IMR-90 (cell line): ENCODE measurements at regions not wholly inside any gene's neighbourhood (a gene's known extent, or its start where the extent isn't known, plus 50 kb on each side); places are given as distances from the start of the nearest gene placed in this dataset.

Source experiments
- ATAC-seq: fragments of 200-7000 bp; cut with Tn5 transposase; 2 replicates; pipeline ENCODE4 v1.9.1; 2020; ENCODE audit warnings: low read depth, mild to moderate bottlenecking, moderate library complexity
- BruUV-seq: library from RNA; stranded (reverse); fragments of 400-500 nt; replicated peaks from 2 replicates; lab custom pipeline; 2021; lab: Mats Ljungman, UMichigan
- CTCF ChIA-PET: fragments of 300-600 bp; formaldehyde crosslinking; extraction: SDS; loops from one replicate; lab custom pipeline; 2021; ENCODE audit warnings: antibody characterized with exemption; lab: Yijun Ruan, JAX
- POLR2A ChIA-PET: fragments of 300-600 bp; sonication (Branson Sonifier 250); formaldehyde crosslinking; loops from one replicate; lab custom pipeline; 2022; ENCODE audit warnings: antibody characterized with exemption; ENCODE audit not compliant: unreplicated experiment; lab: Charles Lee
- DNase-seq: peaks from one replicate; pipeline ENCODE4 v3.0.0; 2013
- H2AFZ ChIP-seq: replicated peaks from 2 replicates; pipeline ENCODE3; 2013; ENCODE audit warnings: low read length, mild to moderate bottlenecking; ENCODE audit not compliant: poor library complexity
- H2AK5ac ChIP-seq: 2 replicates; pipeline ENCODE4 v1.6.1; 2013; ENCODE audit warnings: low read depth, low read length, inconsistent platforms
- H2AK9ac ChIP-seq: replicated peaks from 2 replicates; pipeline ENCODE3; 2013; ENCODE audit warnings: mild to moderate bottlenecking, low read depth, low read length, moderate library complexity; ENCODE audit not compliant: poor library complexity
- H2BK120ac ChIP-seq: 2 replicates; pipeline ENCODE4 v1.6.1; 2013; ENCODE audit warnings: low read depth, low read length, inconsistent platforms
- H2BK15ac ChIP-seq: 3 replicates; pipeline ENCODE4 v1.6.1; 2013; ENCODE audit warnings: low read depth, low read length, inconsistent platforms
- H2BK20ac ChIP-seq: 2 replicates; pipeline ENCODE4 v1.6.1; 2013; ENCODE audit warnings: low read depth, mild to moderate bottlenecking, inconsistent platforms, low read length, moderate library complexity
- H2BK5ac ChIP-seq: 2 replicates; pipeline ENCODE4 v1.6.1; 2013; ENCODE audit warnings: mild to moderate bottlenecking, low read depth, low read length, inconsistent platforms; ENCODE audit not compliant: poor library complexity, severe bottlenecking
- H3K14ac ChIP-seq: replicated peaks from 2 replicates; pipeline ENCODE4 v1.6.1; 2013; ENCODE audit warnings: low read depth, low read length, inconsistent platforms
- H3K18ac ChIP-seq: 2 replicates; pipeline ENCODE4 v1.6.1; 2013; ENCODE audit warnings: low read depth, low read length, control low read depth
- H3K23ac ChIP-seq: 2 replicates; pipeline ENCODE4 v1.6.1; 2013; ENCODE audit warnings: low read depth, low read length, inconsistent platforms
- H3K27ac ChIP-seq: 2 replicates; pipeline ENCODE4 v1.5.1; 2013; ENCODE audit warnings: mild to moderate bottlenecking, control low read depth, low read length; ENCODE audit not compliant: insufficient read depth
- H3K27me3 ChIP-seq: 2 replicates; pipeline ENCODE4 v1.6.1; 2013; ENCODE audit warnings: low read length; ENCODE audit not compliant: control insufficient read depth, insufficient read depth
- H3K36me3 ChIP-seq: 2 replicates; pipeline ENCODE4 v1.6.1; 2013; ENCODE audit warnings: low read length, mixed read lengths; ENCODE audit not compliant: control insufficient read depth, insufficient read depth
- H3K4ac ChIP-seq: 2 replicates; pipeline ENCODE4 v1.6.1; 2013; ENCODE audit warnings: low read depth, low read length, inconsistent platforms
- H3K4me1 ChIP-seq: 2 replicates; pipeline ENCODE4 v1.6.1; 2013; ENCODE audit warnings: low read length, mixed read lengths; ENCODE audit not compliant: control insufficient read depth, insufficient read depth
- H3K4me2 ChIP-seq: 2 replicates; pipeline ENCODE4 v1.6.1; 2013; ENCODE audit warnings: low read depth, mild to moderate bottlenecking, control low read depth, low read length, moderate library complexity
- H3K4me3 ChIP-seq: 2 replicates; pipeline ENCODE4 v1.5.1; 2013; ENCODE audit warnings: low read depth, mild to moderate bottlenecking, control low read depth, low read length, moderate library complexity; ENCODE audit not compliant: insufficient read depth
- H3K56ac ChIP-seq: 2 replicates; pipeline ENCODE4 v1.6.1; 2013; ENCODE audit warnings: low read length, inconsistent platforms; ENCODE audit not compliant: insufficient read depth; ENCODE audit errors: extremely low read depth
- H3K79me1 ChIP-seq, 2 experiments: 2 replicates each; pipeline ENCODE4 v1.6.1; 2013; ENCODE audit warnings: low read length in 2 of 2, inconsistent platforms in 1 of 2, low read depth in 1 of 2
- H3K9ac ChIP-seq: 2 replicates; pipeline ENCODE4 v1.6.1; 2013; ENCODE audit warnings: low read depth, low read length, control low read depth
- H3K9me1 ChIP-seq: 2 replicates; pipeline ENCODE4 v1.6.1; 2013; ENCODE audit warnings: low read length, inconsistent platforms; ENCODE audit not compliant: insufficient read depth
- H3K9me3 ChIP-seq: 2 replicates; pipeline ENCODE4 v1.6.1; 2013; ENCODE audit warnings: low read length; ENCODE audit not compliant: control insufficient read depth, insufficient read depth
- H4K20me1 ChIP-seq: 2 replicates; pipeline ENCODE4 v1.6.1; 2013; ENCODE audit warnings: low read length, inconsistent platforms; ENCODE audit not compliant: insufficient read depth
- H4K5ac ChIP-seq: 2 replicates; pipeline ENCODE4 v1.6.1; 2013; ENCODE audit warnings: mild to moderate bottlenecking, low read depth, low read length, control low read depth
- H4K8ac ChIP-seq, 2 experiments: 2 replicates each; pipeline ENCODE4 v1.6.1; 2013; ENCODE audit warnings: low read depth in 2 of 2, low read length in 2 of 2, control low read depth in 1 of 2, inconsistent platforms in 1 of 2
- H4K91ac ChIP-seq: 2 replicates; pipeline ENCODE4 v1.6.1; 2013; ENCODE audit warnings: low read depth, low read length, inconsistent platforms; ENCODE audit not compliant: insufficient read depth
- BHLHE40 ChIP-seq: fragments of 150-350 bp; IDR thresholded peaks from 2 replicates; pipeline ENCODE4 v1.6.1; 2016; ENCODE audit warnings: mild to moderate bottlenecking, low read depth, low read length
- CEBPB ChIP-seq: IDR thresholded peaks from 2 replicates; pipeline ENCODE4 v1.6.1; 2012; ENCODE audit warnings: low read depth, low read length, improper control_type of control experiment
- CHD1 ChIP-seq: IDR thresholded peaks from 2 replicates; pipeline ENCODE4 v1.6.1; 2012; ENCODE audit warnings: low read depth, low read length, improper control_type of control experiment
- CTCF ChIP-seq: conservative IDR thresholded peaks from 2 replicates; pipeline ENCODE4 v1.5.1; 2012; ENCODE audit warnings: mild to moderate bottlenecking, low read depth, low read length, improper control_type of control experiment
- ELK1 ChIP-seq: fragments of 150-350 bp; IDR thresholded peaks from 2 replicates; pipeline ENCODE4 v1.6.1; 2016; ENCODE audit warnings: low read depth, mild to moderate bottlenecking, low read length, moderate library complexity, borderline replicate concordance
- FOS ChIP-seq: fragments of 150-350 bp; IDR thresholded peaks from 2 replicates; pipeline ENCODE4 v1.6.1; 2016; ENCODE audit warnings: low read depth, low read length
- MAFK ChIP-seq: IDR thresholded peaks from 2 replicates; pipeline ENCODE4 v1.6.1; 2012; ENCODE audit warnings: low read depth, low read length, improper control_type of control experiment
- MXI1 ChIP-seq: IDR thresholded peaks from 2 replicates; pipeline ENCODE4 v1.6.1; 2012; ENCODE audit warnings: low read depth, mild to moderate bottlenecking, low read length, moderate library complexity, borderline replicate concordance
- NFE2L2 ChIP-seq: fragments of 150-350 bp; IDR thresholded peaks from 2 replicates; pipeline ENCODE4 v1.6.1; 2016; ENCODE audit warnings: low read depth, mild to moderate bottlenecking, low read length
- POLR2A ChIP-seq: IDR thresholded peaks from 2 replicates; pipeline ENCODE4 v1.6.1; 2012; ENCODE audit warnings: mild to moderate bottlenecking, low read depth, low read length
- RAD21 ChIP-seq: IDR thresholded peaks from 2 replicates; pipeline ENCODE4 v1.6.1; 2012; ENCODE audit warnings: low read length, improper control_type of control experiment
- RCOR1 ChIP-seq: IDR thresholded peaks from 2 replicates; pipeline ENCODE4 v1.6.1; 2012; ENCODE audit warnings: mild to moderate bottlenecking, low read length, improper control_type of control experiment; ENCODE audit not compliant: insufficient replicate concordance
- SMC3 ChIP-seq: fragments of 150-350 bp; IDR thresholded peaks from 2 replicates; pipeline ENCODE4 v1.6.1; 2016; ENCODE audit warnings: low read depth, mild to moderate bottlenecking, antibody characterized with exemption, low read length, moderate library complexity
- USF2 ChIP-seq: fragments of 150-350 bp; IDR thresholded peaks from 2 replicates; pipeline ENCODE4 v1.6.1; 2017; ENCODE audit warnings: mild to moderate bottlenecking, antibody characterized with exemption, low read length, low read depth
- WGBS, 2 experiments: methylation state at CpG; one replicate each; pipeline versions ENCODE4 v1.1.5 to v1.1.7; 2013; ENCODE audit warnings: missing lambda C conversion rate in 2 of 2; ENCODE audit not compliant: insufficient read length in 1 of 2; ENCODE audit errors: extremely low coverage in 2 of 2; 5-methylcytosine and 5-hydroxymethylcytosine counted together
- dilution Hi-C: fragments of 300-500 bp; cut with HindIII; formaldehyde crosslinking; loops from one replicate; pipeline ENCODE4 v1.14.3; 2018; ENCODE audit warnings: low sequenced_read_pairs; ENCODE audit not compliant: unreplicated experiment
- in situ Hi-C: fragments of 300-500 bp; cut with MboI; formaldehyde crosslinking; loops from 3 replicates; pipeline ENCODE4 v1.14.3; 2019; ENCODE audit warnings: low sequenced_read_pairs, inconsistent platforms, mixed read lengths
- intact Hi-C: fragments of 100-400 bp; cut with micrococcal nuclease; formaldehyde crosslinking; loops from 2 replicates; pipeline ENCODE4 v1.10.0; 2022

- intact Hi-C loops: no loop called here
- Histone ChIP-seq H2BK120ac (no peak overlapping the region), H3K9ac (no peak overlapping the region), H4K20me1 (no peaks in the 10 kb centered on the region), H4K91ac (no peak overlapping the region), H3K18ac (no peak overlapping the region), H4K5ac (no peak overlapping the region), H2BK15ac (no peak overlapping the region), H3K36me3 (no peaks in the 10 kb centered on the region), H2AK9ac (no peak overlapping the region), H3K9me3 (no peaks in the 10 kb centered on the region; the same call in 1 of the 2 replicates), H3K56ac (no peak overlapping the region), H3K27me3 (no peaks in the 10 kb centered on the region), H2BK5ac (no peak overlapping the region), H2AFZ (no peak overlapping the region), H2AK5ac (no peak overlapping the region), H3K4me2 (no peak overlapping the region), H3K27ac (no peak overlapping the region), H3K14ac (no peak overlapping the region), H3K9me1 (no peaks in the 10 kb centered on the region), H3K4me1 (no peaks in the 10 kb centered on the region), H3K23ac (no peak overlapping the region), H3K79me1 (no peaks in the 10 kb centered on the region), H4K8ac (no peak overlapping the region), H3K4me3 (no peak overlapping the region), H2BK20ac (no peak overlapping the region), H3K4ac (no peak overlapping the region)
- in situ Hi-C loops: no loop called here
- dilution Hi-C loops: no loop called here
- CTCF ChIA-PET: no interaction called here
- POLR2A ChIA-PET: no interaction called here
- WGBS, 2 experiments: no CpG with 5 or more reads among the region's 2 CpGs
- TF ChIP-seq CEBPB (no peak), ELK1 (no peak), RAD21 (no peak), USF2 (no peak), FOS (no peak), NFE2L2 (no peak), CTCF (no peak), BHLHE40 (no peak), SMC3 (no peak), CHD1 (no peak), MAFK (no peak), RCOR1 (no peak), POLR2A (no peak), MXI1 (no peak)
- BruUV-seq: no TSS peak
- DNase-seq (no peak), ATAC-seq (no peak)
These were observed 217.8 kb upstream of the IRX5 start for GRCh38 chr16:54712866-54713265.
